HepG2 (cell line): ENCODE measurements at regions not wholly inside any gene's neighbourhood (a gene's known extent, or its start where the extent isn't known, plus 50 kb on each side); places are given as distances from the start of the nearest gene placed in this dataset.

Experiments
- ATAC-seq: fragments of 200-7000 bp; cut with Tn5 transposase; 3 replicates; pipeline ENCODE4 v1.9.1; 2020; ENCODE audit warnings: mild to moderate bottlenecking, moderate library complexity
- BruUV-seq: library from RNA; stranded (reverse); fragments of 400-500 nt; replicated peaks from 2 replicates; lab custom pipeline; 2021; lab: Mats Ljungman, UMichigan
- CTCF ChIA-PET: fragments of 300-600 bp; formaldehyde crosslinking; extraction: SDS; loops from one replicate; lab custom pipeline; 2021; ENCODE audit warnings: low total read pairs, inconsistent platforms, low intra/inter-chr PET ratio; lab: Yijun Ruan, JAX
- POLR2A ChIA-PET: fragments of 350-600 bp; sonication (Branson Sonifier 250); formaldehyde crosslinking; loops from one replicate; lab custom pipeline; 2020; ENCODE audit warnings: antibody characterized with exemption, inconsistent platforms; lab: Yijun Ruan, JAX
- DNase-seq: peaks from one replicate; pipeline ENCODE4 v3.0.0-alpha.2; 2015; ENCODE audit warnings: low spot score
- FAIRE-seq: peaks from 3 replicates; lab custom pipeline; 2011; peaks lifted over from hg19 to GRCh38; lab: Jason Lieb, UNC
- H2AFZ ChIP-seq: one replicate; pipeline ENCODE4 v1.6.1; 2011; ENCODE audit warnings: low read length, inconsistent platforms
- H3K27ac ChIP-seq: fragments of 300-600 bp; 3 replicates; pipeline ENCODE4 v1.8.0; 2011; ENCODE audit warnings: mixed run types, mild to moderate bottlenecking, mixed read lengths, low read length, inconsistent platforms; ENCODE audit not compliant: insufficient read depth; ENCODE audit errors: extremely low read length
- H3K27me3 ChIP-seq, 2 experiments: fragments of 200-600 bp in 1 of 2; 2 replicates in 1 of 2; 3 replicates in 1 of 2; pipeline versions ENCODE4 v1.6.0 to v1.8.0; 2011; ENCODE audit warnings: low read length in 2 of 2, mild to moderate bottlenecking in 2 of 2, moderate library complexity in 2 of 2, inconsistent platforms in 1 of 2; ENCODE audit not compliant: insufficient read depth in 2 of 2, control insufficient read depth in 1 of 2
- H3K36me3 ChIP-seq, 2 experiments: fragments of 200-600 bp in 1 of 2; replicated peaks in 1 of 2; 2 replicates in 1 of 2; 3 replicates in 1 of 2; pipeline versions ENCODE4 v1.5.1 to v1.8.0; 2011; ENCODE audit warnings: low read length in 2 of 2, inconsistent platforms in 1 of 2; ENCODE audit not compliant: insufficient read depth in 2 of 2, control insufficient read depth in 1 of 2
- H3K4me1 ChIP-seq: 2 replicates; pipeline ENCODE4 v1.5.1; 2012; ENCODE audit warnings: low read length, inconsistent platforms; ENCODE audit not compliant: insufficient read depth
- H3K4me2 ChIP-seq: 2 replicates; pipeline ENCODE4 v1.6.0; 2011; ENCODE audit warnings: low read depth, low read length, inconsistent platforms
- H3K4me3 ChIP-seq, 3 experiments: fragments of 200-600 bp in 1 of 3; sonication (generic), shearing (Covaris generic) in 1 of 3; replicated peaks in 1 of 3; 2 replicates each; pipeline ENCODE4 v1.5.1; 2011 to 2016; ENCODE audit warnings: low read length in 3 of 3, inconsistent platforms in 2 of 3, low read depth in 2 of 3, mild to moderate bottlenecking in 2 of 3, control low read depth in 1 of 3, mixed read lengths in 1 of 3; ENCODE audit not compliant: insufficient read depth in 1 of 3
- H3K79me2 ChIP-seq: one replicate; pipeline ENCODE4 v1.6.1; 2011; ENCODE audit warnings: low read length, inconsistent platforms; ENCODE audit not compliant: insufficient read depth
- H3K9ac ChIP-seq: 2 replicates; pipeline ENCODE4 v1.6.0; 2011; ENCODE audit warnings: mild to moderate bottlenecking, low read depth, low read length, inconsistent platforms; ENCODE audit not compliant: insufficient read depth
- H3K9me3 ChIP-seq: 2 replicates; pipeline ENCODE4 v1.5.1; 2012; ENCODE audit warnings: mild to moderate bottlenecking, low read length
- H4K20me1 ChIP-seq: 2 replicates; pipeline ENCODE4 v1.6.0; 2011; ENCODE audit warnings: inconsistent platforms, mild to moderate bottlenecking, low read length, moderate library complexity; ENCODE audit not compliant: insufficient read depth
- FOXO4 ChIP-seq: sonication (generic); formaldehyde crosslinking; conservative IDR thresholded peaks from 2 replicates; pipeline ENCODE4 v1.8.1; 2023; ENCODE audit warnings: missing genetic modification reagents
- HOXA9 ChIP-seq: sonication (generic); formaldehyde crosslinking; IDR thresholded peaks from 2 replicates; pipeline ENCODE4 v1.8.1; 2022; ENCODE audit warnings: missing genetic modification reagents, mild to moderate bottlenecking, moderate library complexity, borderline replicate concordance
- LBX2 ChIP-seq: sonication (generic); formaldehyde crosslinking; IDR thresholded peaks from 2 replicates; pipeline ENCODE4 v1.5.0; 2020; ENCODE audit warnings: missing genetic modification reagents, mild to moderate bottlenecking, borderline replicate concordance
- MAFK ChIP-seq, 2 experiments: IDR thresholded peaks in 1 of 2; conservative IDR thresholded peaks in 1 of 2; 2 replicates each; pipeline ENCODE4 v1.6.1; 2011; ENCODE audit warnings: improper control_type of control experiment in 2 of 2, low read length in 2 of 2
- SRSF9 ChIP-seq: fragments of 200-400 bp; formaldehyde crosslinking; IDR thresholded peaks from 2 replicates; pipeline ENCODE4 v1.6.1; 2018; ENCODE audit warnings: borderline replicate concordance, mild to moderate bottlenecking, low read depth, low read length; ENCODE audit not compliant: insufficient read depth, poor library complexity, severe bottlenecking
- ZNF251 ChIP-seq: sonication (generic); formaldehyde crosslinking; IDR thresholded peaks from 2 replicates; pipeline ENCODE4 v1.9.0; 2021; ENCODE audit warnings: mild to moderate bottlenecking, missing genetic modification reagents
- ZNF543 ChIP-seq: sonication (generic); formaldehyde crosslinking; IDR thresholded peaks from 2 replicates; pipeline ENCODE4 v1.4.0; 2020; ENCODE audit warnings: mild to moderate bottlenecking, missing genetic modification reagents
- WGBS: methylation state at CpG from one replicate; pipeline ENCODE4 v1.1.6; 2017; ENCODE audit warnings: low lambda C conversion rate; 5-methylcytosine and 5-hydroxymethylcytosine counted together
- in situ Hi-C: cut with HindIII; loops from 2 replicates; pipeline ENCODE4 v1.10.0; 2017; ENCODE audit warnings: low pct_unique_long_range_greater_than_20kb; ENCODE audit not compliant: extremely low pct_ligation_motif_present
- intact Hi-C: fragments of 100-400 bp; cut with micrococcal nuclease; formaldehyde crosslinking; loops from one replicate; pipeline ENCODE4 v1.10.0; 2022; ENCODE audit not compliant: unreplicated experiment

GRCh38 chr3:25046911-25047771 is 380.9 kb upstream of the RARB start:
- Histone ChIP-seq H3K9me3 (no peaks in the 10 kb centered on the region), H3K9ac (no peak overlapping the region), H2AFZ (no peak overlapping the region), H3K4me3 (no peak overlapping the region), H3K4me1 (no peaks in the 10 kb centered on the region), H3K36me3 (no peaks in the 10 kb centered on the region), H3K27ac (no peak overlapping the region), H3K4me2 (no peak overlapping the region), H3K79me2 (no peaks in the 10 kb centered on the region), H4K20me1 (no peaks in the 10 kb centered on the region), H3K27me3 (no peaks in the 10 kb centered on the region)
- BruUV-seq: no TSS peak
- ChIA-PET CTCF (no interaction called here), POLR2A (no interaction called here)
- FAIRE-seq: no peak
- no peak for DNase-seq
- 19% methylated on average over 2 of the region's 2 CpGs for WGBS
- intact Hi-C loops (no loop called here), in situ Hi-C loops (no loop called here)
- no peak for ATAC-seq
- TF ChIP-seq FOXO4 (CRISPR knock-in tag) (no peak), MAFK (conservative IDR thresholded peaks at IDR 0.05 in 1 of 2, IDR thresholded peaks at IDR 0.05 in 1 of 2; ENCODE audit: low read length in 2 of 2) (no peak), ZNF543 (CRISPR knock-in tag) (no peak), LBX2 (no peak), SRSF9 (no peak), HOXA9 (no peak), ZNF251 (CRISPR knock-in tag) (no peak)
